H1 (cell line): ENCODE measurements at regions not wholly inside any gene's neighbourhood (a gene's known extent, or its start where the extent isn't known, plus 50 kb on each side); places are given as distances from the start of the nearest gene placed in this dataset.

Experiments
- CTCF ChIA-PET: fragments of 300-600 bp; sonication (Branson Sonifier 250); formaldehyde crosslinking; loops from one replicate; lab custom pipeline; 2021; ENCODE audit not compliant: partially characterized antibody; lab: Charles Lee
- POLR2A ChIA-PET: fragments of 300-600 bp; sonication (Branson Sonifier 250); formaldehyde crosslinking; loops from one replicate; lab custom pipeline; 2021; ENCODE audit warnings: inconsistent platforms; ENCODE audit not compliant: partially characterized antibody; lab: Charles Lee
- DNase-seq, 2 experiments: peaks; one replicate each; pipeline versions ENCODE4 v3.0.0 to v3.0.0-alpha.2; 2010 to 2022; ENCODE audit warnings: low spot score in 2 of 2, low read depth in 1 of 2, mixed read lengths in 1 of 2
- FAIRE-seq: peaks from 2 replicates; lab custom pipeline; 2011; peaks lifted over from hg19 to GRCh38; lab: Jason Lieb, UNC
- H2AFZ ChIP-seq: 2 replicates; pipeline ENCODE4 v1.8.1; 2012; ENCODE audit warnings: low read length, inconsistent platforms
- H2AK5ac ChIP-seq: 2 replicates; pipeline ENCODE4 v1.6.1; 2013; ENCODE audit warnings: low read depth, low read length
- H2BK120ac ChIP-seq: replicated peaks from 2 replicates; pipeline ENCODE3; 2013; ENCODE audit warnings: low read depth, low read length, inconsistent platforms
- H2BK12ac ChIP-seq: 2 replicates; pipeline ENCODE4 v1.6.1; 2013; ENCODE audit warnings: low read depth, low read length
- H2BK15ac ChIP-seq: 2 replicates; pipeline ENCODE4 v1.6.1; 2013; ENCODE audit warnings: low read length
- H2BK20ac ChIP-seq: 2 replicates; pipeline ENCODE4 v1.6.1; 2013; ENCODE audit warnings: low read length
- H2BK5ac ChIP-seq: 2 replicates; pipeline ENCODE4 v1.6.1; 2013; ENCODE audit warnings: low read depth, low read length
- H3K14ac ChIP-seq: 2 replicates; pipeline ENCODE4 v1.6.1; 2013; ENCODE audit warnings: inconsistent platforms; ENCODE audit not compliant: insufficient read length
- H3K18ac ChIP-seq: 2 replicates; pipeline ENCODE4 v1.6.1; 2013; ENCODE audit warnings: low read length; ENCODE audit errors: extremely low read depth
- H3K23ac ChIP-seq: 2 replicates; pipeline ENCODE4 v1.6.1; 2013; ENCODE audit warnings: inconsistent platforms; ENCODE audit not compliant: insufficient read length
- H3K23me2 ChIP-seq: 2 replicates; pipeline ENCODE4 v1.6.1; 2013; ENCODE audit warnings: low read depth, low read length
- H3K27ac ChIP-seq: 2 replicates; pipeline ENCODE4 v1.6.1; 2011; ENCODE audit warnings: low read depth, low read length, inconsistent platforms
- H3K27me3 ChIP-seq, 4 experiments: replicated peaks in 1 of 4; 1 replicate in 1 of 4; 2 replicates in 3 of 4; pipeline versions ENCODE4 v1.6.1 to v1.8.1; 2011 to 2013; ENCODE audit warnings: low read length in 3 of 4, mild to moderate bottlenecking in 3 of 4, inconsistent platforms in 2 of 4, mixed read lengths in 2 of 4, moderate library complexity in 1 of 4; ENCODE audit not compliant: control insufficient read depth in 3 of 4, insufficient read depth in 3 of 4; ENCODE audit errors: extremely low read depth in 1 of 4
- H3K36me3 ChIP-seq, 4 experiments: 2 replicates each; pipeline versions ENCODE4 v1.6.1 to v1.8.1; 2011 to 2013; ENCODE audit warnings: mild to moderate bottlenecking in 4 of 4, low read length in 3 of 4, moderate library complexity in 2 of 4, control low read depth in 1 of 4, inconsistent platforms in 1 of 4; ENCODE audit not compliant: insufficient read depth in 4 of 4, control insufficient read depth in 2 of 4
- H3K4ac ChIP-seq: replicated peaks from 2 replicates; pipeline ENCODE3; 2013; ENCODE audit warnings: low read length, low read depth, mixed read lengths, inconsistent platforms; ENCODE audit not compliant: insufficient read length
- H3K4me1 ChIP-seq, 4 experiments: replicated peaks in 1 of 4; 1 replicate in 1 of 4; 2 replicates in 3 of 4; pipeline versions ENCODE4 v1.6.1 to v1.8.1; 2011 to 2013; ENCODE audit warnings: low read length in 3 of 4, inconsistent platforms in 2 of 4, mixed read lengths in 1 of 4; ENCODE audit not compliant: insufficient read depth in 4 of 4, control insufficient read depth in 3 of 4
- H3K4me2 ChIP-seq, 2 experiments: 2 replicates each; pipeline versions ENCODE4 v1.6.1 to v1.8.1; 2011 to 2013; ENCODE audit warnings: low read depth in 2 of 2, low read length in 2 of 2, control low read depth in 1 of 2, inconsistent platforms in 1 of 2, mild to moderate bottlenecking in 1 of 2; ENCODE audit not compliant: insufficient read depth in 1 of 2
- H3K4me3 ChIP-seq, 4 experiments: fragments of 200-600, 300-600 bp in 1 of 4; sonication (generic), shearing (Covaris generic), sonication (Bioruptor Twin) in 1 of 4; 2 replicates each; pipeline versions ENCODE4 v1.5.1 to v1.8.1; 2011 to 2016; ENCODE audit warnings: low read length in 4 of 4, low read depth in 3 of 4, control low read depth in 2 of 4, inconsistent platforms in 2 of 4, mild to moderate bottlenecking in 2 of 4, mixed read lengths in 1 of 4, moderate library complexity in 1 of 4; ENCODE audit not compliant: insufficient read depth in 2 of 4; ENCODE audit errors: extremely low read depth in 1 of 4
- H3K56ac ChIP-seq: replicated peaks from 2 replicates; pipeline ENCODE3; 2013; ENCODE audit warnings: low read depth, mild to moderate bottlenecking, mixed read lengths, low read length, inconsistent platforms; ENCODE audit not compliant: insufficient read length
- H3K79me1 ChIP-seq: 2 replicates; pipeline ENCODE4 v1.6.1; 2013; ENCODE audit warnings: low read depth, low read length, control low read depth
- H3K79me2 ChIP-seq, 2 experiments: 2 replicates each; pipeline versions ENCODE4 v1.6.1 to v1.8.1; 2012 to 2013; ENCODE audit warnings: low read length in 2 of 2, mild to moderate bottlenecking in 2 of 2, inconsistent platforms in 1 of 2; ENCODE audit not compliant: insufficient read depth in 2 of 2, control insufficient read depth in 1 of 2
- H3K9ac ChIP-seq, 4 experiments: replicated peaks in 1 of 4; 1 replicate in 1 of 4; 2 replicates in 3 of 4; pipeline versions ENCODE4 v1.6.1 to v1.8.1; 2011 to 2013; ENCODE audit warnings: low read depth in 3 of 4, low read length in 3 of 4, control low read depth in 2 of 4, mild to moderate bottlenecking in 2 of 4, moderate library complexity in 2 of 4, inconsistent platforms in 1 of 4; ENCODE audit errors: extremely low read depth in 1 of 4
- H3K9me3 ChIP-seq, 2 experiments: 2 replicates each; pipeline versions ENCODE4 v1.6.1 to v1.8.1; 2012 to 2013; ENCODE audit warnings: mild to moderate bottlenecking in 2 of 2, moderate library complexity in 2 of 2, control low read depth in 1 of 2, inconsistent platforms in 1 of 2, low read depth in 1 of 2, low read length in 1 of 2, mixed read lengths in 1 of 2; ENCODE audit not compliant: insufficient read depth in 2 of 2
- H4K20me1 ChIP-seq, 2 experiments: replicated peaks in 1 of 2; 2 replicates each; pipeline versions ENCODE3 to v1.8.1; 2011 to 2013; ENCODE audit warnings: inconsistent platforms in 2 of 2, low read length in 2 of 2, mild to moderate bottlenecking in 1 of 2; ENCODE audit not compliant: insufficient read depth in 2 of 2, control insufficient read depth in 1 of 2
- H4K5ac ChIP-seq: 2 replicates; pipeline ENCODE4 v1.6.1; 2013; ENCODE audit warnings: low read length, low read depth, mixed read lengths, inconsistent platforms; ENCODE audit not compliant: insufficient read length
- H4K8ac ChIP-seq: 2 replicates; pipeline ENCODE4 v1.8.0; 2013; ENCODE audit warnings: mild to moderate bottlenecking, moderate library complexity, low read length, inconsistent platforms; ENCODE audit not compliant: insufficient read depth; ENCODE audit errors: extremely low read depth
- H4K91ac ChIP-seq: replicated peaks from 2 replicates; pipeline ENCODE3; 2013; ENCODE audit warnings: low read length, mixed read lengths, inconsistent platforms; ENCODE audit not compliant: insufficient read length
- EZH2 ChIP-seq: fragments of 200-600 bp; sonication (generic); IDR thresholded peaks from 2 replicates; pipeline ENCODE4 v1.7.1; 2012; ENCODE audit warnings: low read depth, mild to moderate bottlenecking, moderate library complexity, low read length, inconsistent platforms; ENCODE audit not compliant: severe bottlenecking
- RFX5 ChIP-seq: IDR thresholded peaks from 2 replicates; pipeline ENCODE4 v1.6.1; 2011; ENCODE audit warnings: low read depth, low read length, improper control_type of control experiment, borderline replicate concordance
- WGBS, 2 experiments: shearing (Covaris generic) in 1 of 2; methylation state at CpG; one replicate each; pipeline versions ENCODE4 v1.1.6 to v1.1.7; 2013 to 2015; ENCODE audit warnings: low lambda C conversion rate in 2 of 2, mixed read lengths in 2 of 2, inconsistent platforms in 1 of 2, low coverage in 1 of 2, missing lambda C conversion rate in 1 of 2; ENCODE audit not compliant: insufficient replicate concordance in 2 of 2, insufficient coverage in 1 of 2, insufficient read length in 1 of 2; ENCODE audit errors: extremely low coverage in 1 of 2, missing lambda C conversion rate in 1 of 2; 5-methylcytosine and 5-hydroxymethylcytosine counted together

DNA sequence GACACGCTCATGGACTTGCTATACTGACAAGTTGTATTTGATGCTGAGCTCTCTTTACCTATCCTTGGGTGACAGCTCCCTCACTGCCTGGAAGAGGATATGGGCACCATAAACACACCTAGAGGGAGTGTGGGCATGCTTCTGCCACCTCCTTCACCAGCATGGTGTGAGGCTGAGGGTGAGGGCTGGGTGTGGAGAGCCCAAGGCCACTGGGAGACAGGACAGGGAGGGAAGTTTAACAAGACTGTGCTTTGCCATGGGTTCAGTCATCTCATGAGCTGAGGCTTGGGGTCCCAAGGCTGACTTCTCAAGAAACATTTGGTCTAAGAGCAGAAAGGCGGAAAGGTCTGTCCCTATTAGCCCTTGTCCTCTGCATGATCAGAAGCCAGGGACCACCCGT, 93.6 kb upstream of the ANKRD55 start:
- no peaks in the 10 kb centered on the region for H3K27me3 ChIP-seq
- H2AFZ ChIP-seq, result no peak overlapping the region
- no peaks in the 10 kb centered on the region for H3K36me3 ChIP-seq
- peak overlapping the region; percentile 13; the same call in 1 of the 2 replicates for H3K18ac ChIP-seq
- H3K79me2 ChIP-seq, result no peaks in the 10 kb centered on the region
- H4K8ac ChIP-seq, result no peak overlapping the region
- H2AK5ac ChIP-seq, result no peak overlapping the region
- no peaks in the 10 kb centered on the region for H3K9me3 ChIP-seq
- H3K9ac ChIP-seq, result no peak overlapping the region
- H3K14ac ChIP-seq, result no peak overlapping the region
- no peaks in the 10 kb centered on the region for H4K20me1 ChIP-seq
- no peak overlapping the region for H3K4me2 ChIP-seq
- FAIRE-seq, result no peak
- H3K4me1 ChIP-seq, result peaks cover 0 to 5% (median under 1%) of the 10 kb centered on the region in 4 experiments; a peak in 2 of 7 replicates
- DNase-seq, result no peak
- H3K4me3 ChIP-seq, result no peak overlapping the region
- ChIA-PET POLR2A (no interaction called here), CTCF (interaction anchor here (1.5 kb wide), 1 partner anchor 56 kb away, joined by 3 read pairs; no protein-coding TSS in a partner anchor)
- H3K4ac ChIP-seq, result no peak overlapping the region
- H3K79me1 ChIP-seq, result no peaks in the 10 kb centered on the region
- no peaks in the 10 kb centered on the region for H3K23me2 ChIP-seq
- H4K5ac ChIP-seq, result no peak overlapping the region
- no peak overlapping the region for H2BK20ac ChIP-seq
- no peak overlapping the region for H2BK15ac ChIP-seq
- H2BK120ac ChIP-seq, result no peak overlapping the region
- H3K23ac ChIP-seq, result no peak overlapping the region
- H3K27ac ChIP-seq, result no peak overlapping the region
- no peak overlapping the region for H3K56ac ChIP-seq
- no peak overlapping the region for H2BK5ac ChIP-seq
- no peak overlapping the region for H2BK12ac ChIP-seq
- 97% methylated on average over 3 of the region's 3 CpGs; no CpG with 5 or more reads in 1 of the 2 experiments for WGBS, 2 experiments
- H4K91ac ChIP-seq, result no peak overlapping the region
- TF ChIP-seq RFX5, result no peak
- no peak for TF ChIP-seq EZH2
